Keratinocyte (primary cell): ENCODE measurements at regions not wholly inside any gene's neighbourhood (a gene's known extent, or its start where the extent isn't known, plus 50 kb on each side); places are given as distances from the start of the nearest gene placed in this dataset.

Experiments
- DNase-seq: peaks from one replicate; pipeline ENCODE4 v3.0.0-alpha.2; 2011; ENCODE audit warnings: low read depth, missing footprints, low spot score
- FAIRE-seq: peaks from 2 replicates; lab custom pipeline; 2011; peaks lifted over from hg19 to GRCh38; lab: Jason Lieb, UNC
- H2AFZ ChIP-seq: 2 replicates; pipeline ENCODE4 v1.6.0; 2012; ENCODE audit warnings: low read length, control low read depth, inconsistent platforms; ENCODE audit not compliant: control insufficient read depth
- H3K27ac ChIP-seq: 2 replicates; pipeline ENCODE4 v1.5.1; 2011; ENCODE audit warnings: low read length; ENCODE audit not compliant: control insufficient read depth, insufficient read depth
- H3K27me3 ChIP-seq: 3 replicates; pipeline ENCODE4 v1.6.0; 2011; ENCODE audit warnings: low read length; ENCODE audit not compliant: control insufficient read depth, insufficient read depth; ENCODE audit errors: extremely low read depth
- H3K36me3 ChIP-seq, 2 experiments: 2 replicates in 1 of 2; 3 replicates in 1 of 2; pipeline ENCODE4 v1.5.1; 2011; ENCODE audit warnings: low read length in 2 of 2, mild to moderate bottlenecking in 1 of 2; ENCODE audit not compliant: control insufficient read depth in 2 of 2, insufficient read depth in 2 of 2; ENCODE audit errors: extremely low read depth in 1 of 2
- H3K4me1 ChIP-seq: 3 replicates; pipeline ENCODE4 v1.5.1; 2011; ENCODE audit warnings: low read length; ENCODE audit not compliant: control insufficient read depth, insufficient read depth; ENCODE audit errors: extremely low read depth
- H3K4me2 ChIP-seq: 3 replicates; pipeline ENCODE4 v1.6.0; 2011; ENCODE audit warnings: low read depth, low read length; ENCODE audit not compliant: control insufficient read depth, insufficient read depth; ENCODE audit errors: extremely low read depth
- H3K4me3 ChIP-seq, 3 experiments: fragments of 200-600 bp in 1 of 3; sonication (generic) in 1 of 3; 2 replicates in 2 of 3; 3 replicates in 1 of 3; pipeline ENCODE4 v1.5.1; 2011 to 2016; ENCODE audit warnings: low read length in 3 of 3, mild to moderate bottlenecking in 3 of 3, control low read depth in 2 of 3, inconsistent platforms in 1 of 3, low read depth in 1 of 3, mixed read lengths in 1 of 3, mixed run types in 1 of 3, moderate library complexity in 1 of 3; ENCODE audit not compliant: control insufficient read depth in 2 of 3, insufficient read depth in 2 of 3; ENCODE audit errors: extremely low read depth in 1 of 3
- H3K79me2 ChIP-seq: 2 replicates; pipeline ENCODE4 v1.6.0; 2012; ENCODE audit warnings: low read length; ENCODE audit not compliant: control insufficient read depth, insufficient read depth
- H3K9ac ChIP-seq: 3 replicates; pipeline ENCODE4 v1.6.0; 2011; ENCODE audit warnings: low read length; ENCODE audit not compliant: control insufficient read depth, insufficient read depth; ENCODE audit errors: extremely low read depth
- H3K9me1 ChIP-seq: 3 replicates; pipeline ENCODE4 v1.6.0; 2011; ENCODE audit warnings: low read length; ENCODE audit not compliant: control insufficient read depth, insufficient read depth; ENCODE audit errors: extremely low read depth
- H3K9me3 ChIP-seq: 2 replicates; pipeline ENCODE4 v1.5.1; 2012; ENCODE audit warnings: low read depth, low read length; ENCODE audit not compliant: control insufficient read depth
- H4K20me1 ChIP-seq: 3 replicates; pipeline ENCODE4 v1.6.0; 2011; ENCODE audit warnings: low read length; ENCODE audit not compliant: control insufficient read depth, insufficient read depth; ENCODE audit errors: extremely low read depth
- CTCF ChIP-seq, 3 experiments: IDR thresholded peaks in 1 of 3; conservative IDR thresholded peaks in 1 of 3; optimal IDR thresholded peaks in 1 of 3; 2 replicates in 2 of 3; 3 replicates in 1 of 3; pipeline versions ENCODE3 to v1.5.1; 2011; ENCODE audit warnings: low read length in 3 of 3, mild to moderate bottlenecking in 3 of 3, moderate library complexity in 2 of 3, control low read depth in 1 of 3, inconsistent platforms in 1 of 3; ENCODE audit not compliant: insufficient read depth in 2 of 3; ENCODE audit errors: extremely low read depth in 1 of 3
- EZH2 ChIP-seq: IDR thresholded peaks from one replicate; pipeline ENCODE4 v1.6.1; 2012; ENCODE audit warnings: inconsistent platforms, mild to moderate bottlenecking, low read length, moderate library complexity
- dilution Hi-C: fragments of 300-500 bp; cut with MboI; formaldehyde crosslinking; loops from one replicate; pipeline ENCODE4 v1.7.0; 2020; ENCODE audit warnings: low sequenced_read_pairs; ENCODE audit not compliant: extremely low pct_ligation_motif_present

GRCh38 chr4:28062562-28062961 lies 1201.9 kb downstream of the STIM2 start:
- Histone ChIP-seq H3K4me1 (no peaks in the 10 kb centered on the region), H3K9me3 (no peaks in the 10 kb centered on the region), H3K4me2 (no peak overlapping the region), H3K27me3 (no peaks in the 10 kb centered on the region), H3K9ac (no peak overlapping the region), H3K4me3 (no peak overlapping the region), H2AFZ (no peak overlapping the region), H3K27ac (no peak overlapping the region), H3K36me3 (no peaks in the 10 kb centered on the region), H3K9me1 (no peaks in the 10 kb centered on the region), H3K79me2 (no peaks in the 10 kb centered on the region), H4K20me1 (no peaks in the 10 kb centered on the region)
- TF ChIP-seq EZH2 (no peak), CTCF (optimal IDR thresholded peaks at IDR 0.05 in 1 of 3, IDR thresholded peaks at IDR 0.05 in 1 of 3, conservative IDR thresholded peaks at IDR 0.05 in 1 of 3; ENCODE audit: extremely low read depth in 1 of 3, insufficient read depth in 2 of 3, low read length in 3 of 3) (no peak)
- dilution Hi-C loops, result no loop called here
- DNase-seq (no peak), FAIRE-seq (no peak)

- Histone ChIP-seq H3K4me2 (no peak overlapping the region), H3K4me3 (no peak overlapping the region), H3K9me1 (no peaks in the 10 kb centered on the region), H3K27me3 (no peaks in the 10 kb centered on the region), H3K79me2 (no peaks in the 10 kb centered on the region), H2AFZ (no peak overlapping the region), H4K20me1 (no peaks in the 10 kb centered on the region), H3K9me3 (no peaks in the 10 kb centered on the region), H3K9ac (no peak overlapping the region), H3K27ac (no peak overlapping the region), H3K4me1 (no peaks in the 10 kb centered on the region), H3K36me3 (no peaks in the 10 kb centered on the region)
- FAIRE-seq (no peak), DNase-seq (no peak)
- TF ChIP-seq CTCF (optimal IDR thresholded peaks at IDR 0.05 in 1 of 3, IDR thresholded peaks at IDR 0.05 in 1 of 3, conservative IDR thresholded peaks at IDR 0.05 in 1 of 3; ENCODE audit: extremely low read depth in 1 of 3, insufficient read depth in 2 of 3, low read length in 3 of 3) (no peak), EZH2 (no peak)
- dilution Hi-C loops, result no loop called here
Measured at GRCh38 chr4:28073860-28074555, 1213.4 kb downstream of the STIM2 start.
